ENCODE measurements at regions not wholly inside any gene's neighbourhood (a gene's known extent, or its start where the extent isn't known, plus 50 kb on each side); places are given as distances from the start of the nearest gene placed in this dataset.
A peak's percentile ranks its signal among the peaks of the same experiment; 100 is the strongest.
"Not testable (repeated sequence)": the region's sequence is repeated elsewhere in the genome, so short reads cannot be mapped to it uniquely, and the experiment has no call there.

DNA sequence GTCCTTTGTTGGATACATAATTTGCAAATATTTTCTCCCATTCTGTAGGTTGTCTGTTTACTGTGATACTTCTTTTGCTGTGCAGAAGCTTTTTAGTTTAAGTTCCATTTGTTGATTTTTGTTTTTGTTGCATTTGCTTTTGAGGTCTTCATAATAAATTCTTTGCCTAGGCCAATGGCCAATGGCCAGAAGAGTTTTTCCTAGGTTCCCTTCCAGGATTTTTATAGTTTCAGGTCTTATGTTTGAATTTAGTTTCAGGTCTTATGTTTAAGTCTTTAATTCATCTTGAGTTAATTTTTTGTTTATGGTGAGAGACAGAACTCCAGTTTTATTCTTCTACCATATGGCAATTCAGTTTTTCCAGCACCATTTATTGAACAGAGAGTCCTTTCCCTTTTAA lies 90.1 kb upstream of the GOT2 start:
- no peak for DNase-seq

- DNase-seq = no peak
Observed at GRCh38 chr16:58821886-58822285, 87.8 kb upstream of the GOT2 start.

GRCh38 chr16:58820411-58820810 lies 86.3 kb upstream of the GOT2 start:
- no peak for DNase-seq

- DNase-seq = no peak
Observed at GRCh38 chr16:58815181-58815888, 81.2 kb upstream of the GOT2 start.

GRCh38 chr16:58814348-58814801 lies 80.3 kb upstream of the GOT2 start:
- peak; percentile 48 for DNase-seq

DNA sequence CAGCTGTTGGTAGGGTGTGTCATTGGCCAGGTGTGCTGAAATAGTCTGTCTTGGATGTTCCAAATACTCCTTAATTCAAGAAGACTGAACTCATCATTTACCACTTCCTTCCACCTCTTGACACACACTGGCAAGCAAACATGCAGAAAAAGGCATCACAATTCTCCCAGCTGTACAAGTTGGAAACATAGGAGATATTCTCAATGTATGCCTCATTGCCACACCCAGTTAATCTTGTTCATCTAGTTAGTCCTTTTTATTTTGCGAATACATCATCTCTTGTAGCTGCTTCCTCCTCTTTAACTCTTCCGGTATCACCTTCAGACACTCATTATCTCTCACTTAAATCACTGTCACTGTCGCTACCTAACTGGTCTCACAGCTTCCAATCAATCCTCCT lies 75.1 kb upstream of the GOT2 start:
- DNase-seq = no peak

GRCh38 chr16:58807276-58807675 lies 73.2 kb upstream of the GOT2 start:
- no peak for DNase-seq

DNA sequence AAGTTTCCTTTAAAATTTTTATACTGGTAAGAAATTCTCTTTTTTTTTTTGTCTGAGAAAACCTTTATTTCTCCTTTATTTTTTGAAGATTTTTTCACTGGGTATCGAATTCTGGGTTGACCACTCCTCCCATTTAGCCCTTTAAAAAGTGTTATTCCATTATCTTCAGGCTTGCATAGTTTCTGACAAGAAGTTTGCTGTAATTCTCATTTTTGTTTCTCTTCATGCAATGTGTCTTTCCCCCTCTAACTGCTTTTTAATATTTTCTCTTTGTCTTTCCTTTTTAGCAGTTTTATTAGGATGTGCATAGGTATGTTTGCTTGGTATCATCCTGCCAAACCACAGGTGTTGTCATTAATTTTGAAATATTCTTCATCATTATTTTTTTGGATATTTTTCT lies 67.7 kb upstream of the GOT2 start:
- DNase-seq = no peak

DNA sequence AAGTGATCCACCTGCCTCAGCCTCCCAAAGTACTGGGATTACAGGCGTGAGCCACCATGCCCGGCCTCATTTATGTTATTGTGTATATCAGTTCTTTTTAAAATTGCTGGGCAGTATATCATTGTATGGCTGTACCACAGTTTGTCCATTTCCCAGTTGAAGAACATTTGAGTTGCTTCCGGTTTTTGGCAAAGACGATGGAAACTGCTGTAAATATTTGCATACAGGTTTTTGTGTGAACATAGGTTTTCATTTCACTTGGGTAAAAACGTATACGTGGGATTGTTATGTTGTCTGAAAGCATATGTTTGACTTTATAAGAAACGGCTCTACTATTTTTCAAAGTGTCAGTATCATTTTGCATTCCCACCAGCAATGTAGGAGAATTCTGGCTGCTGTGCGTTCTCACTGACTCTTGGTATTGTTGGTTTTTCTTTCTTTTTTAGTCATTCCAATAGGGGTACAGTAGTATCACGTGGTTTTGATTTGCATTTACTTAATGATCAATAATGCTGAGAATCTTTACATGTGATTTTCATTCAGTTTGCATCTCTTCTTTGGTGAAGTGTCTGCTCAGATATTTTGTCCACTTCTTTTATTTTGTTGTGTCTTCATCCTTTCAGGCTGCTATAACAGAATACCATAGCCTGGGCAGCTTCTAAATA lies 63.2 kb upstream of the GOT2 start:
- DNase-seq = no peak

- DNase-seq = no peak
Observed at GRCh38 chr16:58793366-58793765, 59.2 kb upstream of the GOT2 start.

DNA sequence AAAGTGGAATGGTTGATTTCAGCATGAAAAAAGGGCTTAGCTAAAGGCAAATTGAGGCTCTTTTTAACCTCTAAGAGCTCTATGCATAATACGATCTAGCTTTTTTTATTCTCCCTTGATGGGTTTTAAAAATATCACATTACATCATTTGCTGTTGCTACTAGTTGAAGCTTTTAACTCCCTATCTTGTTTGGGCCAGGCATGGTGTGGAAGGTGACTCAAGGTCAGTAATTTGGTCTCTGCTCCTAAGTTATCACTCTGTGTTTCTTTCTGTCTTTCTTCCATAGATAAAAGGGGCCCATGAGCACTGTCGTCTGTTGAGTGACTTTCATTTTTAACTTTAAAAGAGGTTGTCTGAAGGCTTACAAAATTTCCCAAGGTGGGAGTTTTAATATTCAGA lies 58.1 kb upstream of the GOT2 start:
- no peak for DNase-seq

DNA sequence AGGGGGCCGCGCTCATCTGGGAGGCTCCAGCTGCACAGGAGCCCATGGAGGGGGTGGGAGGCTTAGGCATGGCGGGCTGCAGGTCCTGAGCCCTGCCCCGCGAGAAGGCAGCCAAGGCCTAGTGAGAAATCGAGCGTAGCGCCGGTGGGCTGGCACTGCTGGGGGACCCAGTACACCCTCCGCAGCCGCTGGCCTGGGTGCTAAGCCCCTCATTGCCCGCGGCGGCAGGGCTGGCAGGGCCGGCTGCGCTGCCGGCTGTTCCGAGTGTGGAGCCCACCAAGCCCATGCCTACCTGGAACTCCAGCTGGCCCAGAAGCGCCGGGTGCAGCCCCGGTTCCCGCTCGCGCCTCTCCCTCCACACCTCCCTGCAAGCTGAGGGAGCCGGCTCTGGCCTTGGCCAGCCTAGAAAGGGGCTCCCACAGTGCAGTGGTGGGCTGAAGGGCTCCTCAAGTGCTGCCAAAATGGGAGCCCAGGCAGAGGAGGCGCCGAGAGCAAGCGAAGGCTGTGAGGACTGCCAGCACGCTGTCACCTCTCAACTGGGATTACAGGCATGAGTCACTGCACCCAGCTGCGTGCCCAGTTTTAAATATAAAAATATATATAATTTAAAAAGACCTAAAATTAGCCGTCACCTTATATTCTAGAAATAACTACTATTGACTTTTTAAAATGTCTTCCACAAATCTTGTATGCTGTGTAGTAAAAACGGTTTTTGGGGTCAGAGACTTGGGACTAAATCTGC lies 56.9 kb upstream of the GOT2 start:
- not testable (repeated sequence) for DNase-seq

- DNase-seq = no peak
Observed at GRCh38 chr16:58789351-58789750, 55.2 kb upstream of the GOT2 start.

Measured in stimulated activated CD8-positive, alpha-beta memory T cell treated with anti-CD3 and anti-CD28 coated beads, Interleukin-4, amount 100 ng/mL, for 48 hours (primary cell).